Right atrium auricular region (tissue), 2 donors: ENCODE measurements at regions not wholly inside any gene's neighbourhood (a gene's known extent, or its start where the extent isn't known, plus 50 kb on each side); places are given as distances from the start of the nearest gene placed in this dataset.

Experiments used
- DNase-seq: peaks from one replicate; pipeline ENCODE4 v3.0.0-alpha.2; 2019; ENCODE audit warnings: low spot score
- H3K27ac ChIP-seq, 2 donors: fragments of 200-600 bp; sonication (generic); 1 replicate in 1 of 2; 2 replicates in 1 of 2; pipeline ENCODE4 v1.5.1; 2016 to 2019
- H3K27me3 ChIP-seq, 2 donors: fragments of 200-600 bp; sonication (generic); one replicate each; pipeline versions ENCODE4 v1.5.1 to v1.6.0; 2017 to 2019
- H3K36me3 ChIP-seq: fragments of 200-600 bp; sonication (generic); one replicate; pipeline ENCODE4 v1.5.1; 2016
- H3K4me1 ChIP-seq, 2 donors: fragments of 200-600 bp; sonication (generic); one replicate each; pipeline versions ENCODE4 v1.5.1 to v1.6.0; 2017 to 2019
- H3K4me3 ChIP-seq, 2 donors: fragments of 200-600 bp; sonication (generic); 1 replicate in 1 of 2; 2 replicates in 1 of 2; pipeline ENCODE4 v1.5.1; 2017 to 2019; ENCODE audit warnings: mild to moderate bottlenecking in 1 of 2, moderate library complexity in 1 of 2
- H3K9me3 ChIP-seq, 2 donors: fragments of 200-600 bp; sonication (generic); one replicate each; pipeline ENCODE4 v1.5.1; 2019
- CTCF ChIP-seq, 2 donors: fragments of 200-600 bp; sonication (generic); IDR thresholded peaks; one replicate each; pipeline ENCODE4 v1.5.1; 2019; ENCODE audit warnings: antibody characterized with exemption in 2 of 2

DNA sequence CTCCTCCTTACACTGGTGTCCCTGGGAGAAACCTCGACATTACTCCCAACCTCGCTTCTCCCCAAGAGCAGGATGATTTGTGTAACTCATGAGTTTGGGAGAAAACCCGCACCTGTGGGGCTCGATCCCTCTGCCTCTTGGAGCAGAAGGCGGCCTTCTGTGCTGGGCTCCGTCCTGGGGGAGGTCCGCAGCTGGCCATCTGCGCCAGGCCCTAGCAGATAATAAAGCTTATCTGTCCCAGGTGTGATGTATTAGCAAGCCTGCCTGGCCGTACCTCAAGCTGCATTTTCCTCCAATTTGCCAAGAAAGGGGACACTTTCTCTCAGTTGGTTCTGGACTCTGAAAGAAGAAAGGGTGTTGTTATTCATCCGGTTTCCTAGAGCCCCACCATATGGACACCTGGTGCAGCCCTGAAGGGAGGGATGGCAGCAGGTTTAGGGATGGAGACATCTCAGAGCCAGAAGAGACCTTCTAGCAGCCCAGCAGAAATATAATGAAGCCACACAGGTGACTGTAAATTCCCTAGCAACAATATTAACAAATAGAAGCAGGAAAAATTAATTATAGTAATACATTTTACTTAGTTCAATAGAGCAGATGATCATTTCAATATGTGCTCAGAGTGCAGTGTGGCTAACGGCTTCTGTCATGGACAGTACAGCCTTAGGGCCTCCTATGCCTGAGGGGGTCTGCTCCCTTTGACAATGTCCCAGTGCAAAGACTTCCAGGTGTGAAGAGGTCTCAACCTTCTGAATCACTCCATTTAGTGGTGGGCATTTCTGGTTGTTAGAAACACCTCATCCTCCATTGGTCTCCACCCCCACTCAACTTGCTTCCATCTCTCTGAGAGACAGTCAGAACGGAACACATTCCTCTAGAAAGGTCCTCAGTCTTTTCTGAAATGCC lies 94.8 kb downstream of the CPN2 start:
- TF ChIP-seq CTCF (IDR thresholded peaks at IDR 0.05) = no peak
- H3K4me1 ChIP-seq = peaks cover 0 to 13% of the 10 kb centered on the region in 2 donors
- no peaks in the 10 kb centered on the region for H3K36me3 ChIP-seq
- H3K4me3 ChIP-seq = no peak overlapping the region
- DNase-seq = peak; percentile 55
- H3K27me3 ChIP-seq = no peaks in the 10 kb centered on the region
- H3K27ac ChIP-seq = peak overlapping the region in 1 of 2 donors; percentile 46
- H3K9me3 ChIP-seq = peaks cover 5 to 8% of the 10 kb centered on the region in 2 donors

- DNase-seq = peak; percentile 23
- TF ChIP-seq CTCF (IDR thresholded peaks at IDR 0.05) = no peak
- Histone ChIP-seq H3K27ac (no peak overlapping the region), H3K27me3 (no peaks in the 10 kb centered on the region), H3K4me1 (peaks cover 0 to 11% of the 10 kb centered on the region in 2 donors), H3K36me3 (no peaks in the 10 kb centered on the region), H3K9me3 (peaks cover 5 to 8% of the 10 kb centered on the region in 2 donors), H3K4me3 (no peak overlapping the region)
These were observed 93.9 kb downstream of the CPN2 start for GRCh38 chr3:194257151-194257621.

- peak; percentile 43 for DNase-seq
- no peak overlapping the region for H3K4me3 ChIP-seq
- peaks cover 0 to 11% of the 10 kb centered on the region in 2 donors for H3K4me1 ChIP-seq
- no peak for TF ChIP-seq CTCF (IDR thresholded peaks at IDR 0.05)
- H3K9me3 ChIP-seq = peaks cover 5 to 8% of the 10 kb centered on the region in 2 donors
- no peak overlapping the region for H3K27ac ChIP-seq
- no peaks in the 10 kb centered on the region for H3K27me3 ChIP-seq
- H3K36me3 ChIP-seq = no peaks in the 10 kb centered on the region
These were observed 93.0 kb downstream of the CPN2 start for GRCh38 chr3:194257916-194258668.

DNA sequence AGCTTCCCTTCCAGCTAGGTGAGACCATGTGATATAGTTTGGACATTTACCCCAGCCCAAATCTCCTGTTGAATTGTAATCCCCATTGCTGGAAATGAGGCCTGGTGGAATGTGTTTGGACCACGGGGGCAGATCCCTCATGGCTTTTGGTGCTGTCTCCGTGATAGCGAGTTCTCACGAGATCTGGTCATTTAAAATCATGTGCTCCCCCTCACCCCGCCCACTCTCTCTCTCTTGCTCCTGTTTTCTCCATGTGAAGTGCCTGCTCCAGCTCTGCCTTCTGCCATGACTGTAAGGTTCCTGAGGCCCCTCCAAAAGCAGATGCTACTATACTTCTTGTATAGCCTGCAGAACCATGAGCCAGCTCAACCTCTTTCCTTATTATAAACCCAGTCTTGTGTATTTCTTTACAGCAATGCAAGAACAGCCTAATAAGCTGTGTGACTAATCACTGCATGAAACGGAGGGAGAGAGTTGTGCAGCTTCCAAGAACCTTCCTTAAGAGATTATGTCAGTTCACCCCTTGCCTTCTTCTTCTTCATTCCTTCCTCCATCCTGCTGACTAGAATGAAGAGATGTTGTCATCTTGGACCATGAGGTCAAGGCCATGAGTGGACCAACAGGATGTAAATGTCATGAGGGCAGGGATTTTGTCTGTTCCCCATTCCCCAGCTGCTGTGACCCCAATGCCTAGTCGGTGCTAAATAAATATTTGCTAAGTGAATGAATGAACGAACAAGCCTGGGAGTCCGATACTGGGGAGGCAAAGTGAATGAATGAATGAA lies 91.0 kb downstream of the CPN2 start:
- peaks cover 5 to 8% of the 10 kb centered on the region in 2 donors for H3K9me3 ChIP-seq
- no peak overlapping the region for H3K4me3 ChIP-seq
- DNase-seq = peak; percentile 55
- no peaks in the 10 kb centered on the region for H3K27me3 ChIP-seq
- no peak for TF ChIP-seq CTCF (IDR thresholded peaks at IDR 0.05)
- H3K4me1 ChIP-seq = peaks cover 0 to 24% of the 10 kb centered on the region in 2 donors
- H3K27ac ChIP-seq = no peak overlapping the region
- H3K36me3 ChIP-seq = no peaks in the 10 kb centered on the region

- Histone ChIP-seq H3K27ac (no peak overlapping the region), H3K27me3 (no peaks in the 10 kb centered on the region)
These were observed 89.5 kb downstream of the CPN2 start for GRCh38 chr3:194261581-194262063.

More at GRCh38 chr3:194261581-194262063, 89.5 kb downstream of the CPN2 start:
- H3K4me3 ChIP-seq = no peak overlapping the region
- H3K9me3 ChIP-seq = peaks cover 5 to 8% of the 10 kb centered on the region in 2 donors
- peak; percentile 56 for DNase-seq
- peaks cover 0 to 29% of the 10 kb centered on the region in 2 donors for H3K4me1 ChIP-seq
- no peaks in the 10 kb centered on the region for H3K36me3 ChIP-seq
- TF ChIP-seq CTCF (IDR thresholded peaks at IDR 0.05) = no peak
